NCI-H2107 (cell line): ENCODE measurements at regions not wholly inside any gene's neighbourhood (a gene's known extent, or its start where the extent isn't known, plus 50 kb on each side); places are given as distances from the start of the nearest gene placed in this dataset.

Experiments
- DNase-seq: peaks from one replicate; lab custom pipeline; 2025; lab: John Stamatoyannopoulos, UW

DNA sequence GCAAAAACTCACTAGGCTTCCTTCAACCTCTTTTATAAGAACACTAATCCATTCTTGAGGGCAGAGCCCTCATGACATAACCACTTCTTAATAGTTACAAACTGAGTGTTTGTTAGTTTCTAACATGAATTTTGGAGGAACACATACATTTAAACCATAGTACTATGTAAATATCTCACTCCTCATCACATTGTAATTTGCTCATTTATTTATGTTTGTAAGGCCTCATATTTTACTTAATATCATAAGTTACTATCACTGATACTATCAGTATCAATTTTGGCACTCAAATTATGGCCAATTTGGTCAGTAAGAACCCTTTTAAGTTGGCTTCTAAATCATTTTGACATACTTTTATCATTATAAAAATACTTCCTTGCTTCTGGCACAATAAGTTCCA lies 603.1 kb downstream of the ZEB2 start:
- no peak for DNase-seq

DNA sequence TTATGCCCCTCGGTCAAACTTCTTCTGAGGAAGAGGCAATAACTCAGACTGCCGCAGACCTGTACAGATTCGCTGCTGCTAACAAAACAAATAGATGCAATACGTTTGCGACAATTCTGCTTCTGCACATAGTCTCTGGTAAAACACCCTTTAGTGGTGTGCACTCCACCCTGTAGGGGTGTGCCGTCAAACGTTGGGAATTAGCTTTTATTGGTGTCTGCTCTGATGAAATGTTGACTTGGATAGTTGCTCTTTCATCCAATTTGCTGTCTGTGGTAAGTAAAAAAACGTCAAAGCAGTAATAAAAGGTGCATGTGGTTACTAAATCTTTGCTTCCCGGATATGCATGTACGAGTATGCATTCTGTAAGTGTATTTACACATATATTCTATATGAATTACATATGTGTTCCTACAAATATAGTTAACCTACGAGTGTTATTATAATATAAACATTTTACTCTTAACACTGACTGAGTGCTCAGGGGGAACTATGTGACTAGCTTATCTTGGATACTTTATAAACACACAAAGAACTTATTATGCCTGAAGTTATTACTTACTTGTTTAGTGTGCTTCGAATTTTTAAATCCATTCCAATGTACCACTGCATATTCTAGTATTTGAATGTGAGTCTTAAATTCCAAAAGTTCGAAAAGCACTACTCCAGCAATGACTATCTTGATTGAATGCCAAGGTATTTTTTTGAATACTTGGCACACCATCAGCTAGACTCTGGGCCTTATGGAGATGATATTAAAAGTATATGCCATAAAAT lies 610.2 kb downstream of the ZEB2 start:
- DNase-seq, result no peak

DNA sequence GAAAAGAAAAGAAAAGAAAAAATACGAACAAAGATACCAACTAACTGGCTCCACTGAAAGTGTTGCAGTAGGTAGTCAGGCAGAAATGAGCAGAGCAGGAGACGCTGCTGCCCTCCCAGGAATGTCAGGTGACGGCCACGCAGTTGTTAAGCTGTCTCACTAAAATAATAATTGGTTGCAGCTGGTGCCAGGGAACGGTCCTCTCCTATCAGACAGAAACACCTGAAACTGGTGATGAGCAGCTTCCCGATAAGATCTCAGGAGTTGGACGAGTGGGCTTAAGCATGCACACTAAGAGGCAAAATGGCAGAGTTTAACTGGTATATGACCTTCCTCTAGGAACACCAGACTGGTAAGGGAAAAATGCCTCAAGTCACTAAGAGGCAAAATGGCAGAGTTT lies 611.1 kb downstream of the ZEB2 start:
- DNase-seq, result no peak

DNA sequence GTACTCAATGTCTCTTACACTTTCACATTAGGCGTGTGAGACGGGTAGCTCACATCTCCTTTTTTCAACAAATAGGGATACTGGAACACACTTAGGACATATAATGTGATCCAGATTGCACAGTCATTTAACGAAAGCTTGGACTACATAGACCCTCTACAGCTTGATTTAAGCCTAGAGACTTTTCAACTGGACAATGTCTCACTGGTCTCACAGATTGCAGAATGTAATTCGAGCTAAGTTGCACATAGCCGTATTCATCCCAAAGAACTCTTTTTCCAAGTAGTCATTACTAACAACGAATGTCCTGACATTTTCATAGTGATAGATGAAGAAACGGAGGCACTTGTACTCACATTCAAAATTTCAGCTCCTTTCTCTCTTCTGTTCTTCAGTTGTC lies 612.1 kb downstream of the ZEB2 start:
- no peak for DNase-seq

DNA sequence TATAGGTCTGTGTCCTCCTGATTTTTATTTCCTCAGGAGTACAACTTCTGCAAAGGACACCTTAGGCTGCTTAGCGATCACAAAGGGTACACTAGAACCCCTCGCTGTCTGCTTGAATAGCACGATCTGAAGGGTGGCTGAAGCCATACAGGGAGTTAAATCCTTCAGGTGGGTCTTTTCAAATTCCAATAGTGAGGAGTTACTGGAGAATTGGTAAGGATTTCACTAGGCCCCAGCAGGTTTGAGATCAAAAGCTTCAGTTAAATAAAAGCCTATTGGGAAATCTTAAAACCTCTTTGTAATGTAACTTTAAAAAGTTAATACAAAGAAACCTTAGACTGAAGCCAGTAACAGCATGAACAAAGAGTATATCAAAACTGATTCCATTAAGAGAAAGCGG lies 613.1 kb downstream of the ZEB2 start:
- DNase-seq, result no peak

DNA sequence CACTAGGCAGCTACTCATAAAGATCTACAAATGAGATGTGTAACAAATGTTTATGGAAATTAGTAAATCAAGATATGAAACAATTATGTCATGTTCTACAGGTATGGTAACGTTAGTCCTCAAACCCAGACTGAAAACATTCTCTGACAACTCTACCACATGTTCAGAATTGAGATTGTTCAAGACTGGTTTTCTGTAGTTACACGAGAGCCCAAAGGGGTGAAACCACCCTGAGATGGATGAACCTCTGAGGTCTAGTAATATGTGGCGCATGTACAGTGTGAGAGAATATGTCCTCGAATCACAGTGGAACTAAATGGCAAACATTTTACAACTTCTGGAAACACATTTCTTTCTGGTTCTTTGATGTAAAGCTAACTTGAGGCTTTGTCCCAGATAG lies 614.3 kb downstream of the ZEB2 start:
- no peak for DNase-seq

DNA sequence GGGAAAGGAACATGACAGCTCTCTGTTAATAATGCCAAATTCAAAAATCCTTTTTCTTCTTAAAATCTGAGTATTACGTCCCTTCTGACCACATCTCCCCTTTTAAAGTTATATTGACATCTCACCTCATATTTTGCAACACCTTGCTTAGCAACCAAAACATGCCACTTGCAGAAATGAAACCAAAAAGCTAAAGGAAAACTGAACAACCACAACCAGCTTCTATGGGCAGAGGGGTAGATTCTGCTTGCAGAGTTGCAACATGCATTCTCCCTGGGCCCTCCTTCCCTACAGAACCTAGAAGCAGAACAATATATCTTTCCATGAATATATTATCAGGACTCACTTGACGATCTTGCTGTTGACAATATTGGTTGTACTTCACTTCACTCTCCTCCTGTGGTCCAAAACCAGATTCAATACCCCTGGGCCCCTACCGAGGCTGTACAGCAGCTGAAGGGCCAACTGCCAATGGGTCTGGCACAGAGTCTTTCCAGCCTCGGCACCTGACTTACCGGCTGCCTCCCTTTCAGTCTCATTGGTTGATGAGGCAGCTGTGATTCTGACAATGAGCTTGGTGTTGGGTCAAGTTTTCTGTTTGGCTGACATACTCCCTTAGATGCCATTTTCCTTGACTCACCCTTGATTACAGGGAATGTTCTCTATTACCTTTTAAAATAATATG lies 616.6 kb downstream of the ZEB2 start:
- DNase-seq, result no peak

DNA sequence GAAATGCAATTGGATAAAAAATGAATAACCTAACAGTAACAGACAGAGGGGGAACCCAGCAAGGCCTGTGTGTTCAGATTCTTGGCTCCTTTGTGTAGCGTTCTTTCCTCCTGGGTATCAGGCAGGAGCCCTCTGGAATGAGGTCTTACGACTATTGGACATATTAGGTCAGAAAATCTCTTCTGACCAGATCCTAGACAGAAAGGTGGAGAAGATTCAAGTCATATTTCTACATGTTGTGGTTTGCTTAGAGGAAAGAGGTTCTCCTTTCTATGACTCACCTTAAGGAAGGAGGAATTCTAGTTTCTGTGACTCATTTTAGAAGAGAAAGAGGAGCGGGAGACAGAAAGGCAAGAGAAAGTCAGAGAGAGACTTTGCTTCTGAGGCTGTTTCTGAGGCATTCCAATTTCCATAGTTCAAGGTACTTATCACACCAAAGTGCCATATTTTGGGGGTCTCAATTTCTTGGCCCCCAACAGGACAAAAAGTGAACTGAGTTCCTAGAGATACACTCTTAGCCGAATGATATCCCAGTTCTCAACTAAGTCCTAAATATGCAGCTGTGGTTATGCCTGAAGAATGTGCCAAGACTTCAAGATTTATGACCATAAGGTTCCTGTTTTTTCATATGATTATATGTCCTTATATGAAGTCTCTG lies 618.6 kb downstream of the ZEB2 start:
- no peak for DNase-seq

DNA sequence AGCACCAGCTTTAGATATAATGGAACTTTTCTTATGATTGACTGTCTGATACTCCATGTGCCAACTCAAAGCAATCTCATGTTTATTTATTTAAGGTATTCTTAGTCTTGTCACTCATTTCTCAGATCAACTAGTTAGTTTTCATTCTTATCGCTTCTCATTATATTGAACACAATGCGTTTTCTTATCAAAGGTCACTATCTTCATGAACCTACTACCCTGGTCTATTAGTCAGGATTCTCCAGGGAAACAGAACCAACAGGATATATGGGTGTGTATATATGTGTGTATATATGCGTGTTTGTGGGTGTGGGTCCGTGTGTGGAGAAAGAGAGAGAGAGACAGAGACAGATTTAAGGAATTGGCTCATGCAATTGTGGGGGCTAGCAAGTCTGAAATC lies 619.9 kb downstream of the ZEB2 start:
- no peak for DNase-seq

DNA sequence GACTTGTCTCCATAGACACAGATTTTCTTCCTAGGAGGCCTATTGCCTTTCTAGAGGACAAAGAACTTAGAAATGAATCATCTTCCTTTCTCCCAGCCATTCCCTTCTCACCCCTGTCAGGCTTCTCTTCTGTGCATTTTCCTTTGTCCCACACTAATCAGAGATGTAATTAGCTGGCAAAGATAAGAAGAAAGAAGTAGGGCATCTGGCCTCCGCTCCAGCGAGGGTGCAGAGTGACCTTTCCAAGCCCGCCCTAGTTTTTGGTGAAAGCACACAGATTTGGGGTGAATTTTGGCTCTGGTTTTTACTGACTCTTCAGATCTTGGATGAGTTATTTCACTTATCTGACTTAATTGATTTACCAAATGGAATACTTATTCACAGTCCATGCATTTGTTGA lies 626.5 kb downstream of the ZEB2 start:
- DNase-seq, result no peak

DNA sequence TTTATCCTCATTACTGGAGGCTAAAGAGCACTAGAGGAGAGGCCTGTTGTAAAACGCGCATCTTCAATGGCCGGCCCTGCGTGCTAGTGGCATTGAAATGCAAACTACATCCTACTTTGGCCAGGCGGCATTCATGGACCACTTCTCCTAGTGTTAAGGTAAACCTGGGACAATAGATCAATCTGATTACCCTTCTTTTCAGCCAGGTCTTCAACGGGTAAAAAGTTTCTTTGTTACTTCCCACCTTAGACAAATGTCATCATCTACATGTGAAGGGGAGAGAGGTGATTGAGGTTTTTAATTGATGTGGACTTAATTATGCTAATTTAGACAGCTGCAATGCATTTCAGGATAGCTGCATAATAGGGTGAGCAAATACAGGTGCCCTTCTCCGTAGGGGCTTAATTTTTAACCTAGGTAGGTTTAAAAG lies 628.0 kb downstream of the ZEB2 start:
- no peak for DNase-seq

DNA sequence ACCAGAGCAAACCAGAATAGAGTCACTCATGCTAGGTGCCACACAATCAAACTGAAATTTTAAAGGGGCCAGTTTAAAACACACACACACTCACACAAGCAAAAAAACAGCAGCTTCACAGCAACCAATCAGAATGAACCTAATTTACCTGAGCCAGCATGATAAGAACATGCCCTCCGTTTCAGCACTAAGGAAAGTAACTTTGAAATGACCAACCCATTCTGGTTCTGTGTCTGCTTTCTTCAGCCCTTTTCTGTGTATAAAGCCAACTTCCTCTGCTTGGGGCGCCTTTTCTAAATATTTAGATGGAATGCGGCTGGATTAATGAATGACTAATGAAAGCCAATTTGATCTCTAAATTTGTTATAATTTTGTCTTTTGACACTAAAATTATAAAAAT lies 629.1 kb downstream of the ZEB2 start:
- no peak for DNase-seq

DNA sequence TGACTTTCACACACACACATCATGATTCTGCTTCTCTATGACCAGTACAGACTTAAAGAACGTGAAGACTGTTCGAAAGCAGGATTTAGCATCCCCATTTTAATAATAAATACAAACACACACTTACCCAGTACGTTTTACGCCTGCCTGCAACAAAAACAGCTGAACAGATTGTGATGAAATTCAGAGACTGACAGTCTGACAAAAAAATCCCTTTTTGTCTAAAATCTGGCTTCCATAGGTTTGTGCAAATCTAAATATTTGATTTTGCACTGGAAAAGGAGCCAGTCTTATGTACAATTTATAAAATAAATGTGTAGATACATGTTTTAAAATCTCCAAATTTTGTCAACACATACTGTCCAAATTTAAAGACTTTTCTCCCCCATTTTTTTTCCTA lies 630.7 kb downstream of the ZEB2 start:
- no peak for DNase-seq

DNA sequence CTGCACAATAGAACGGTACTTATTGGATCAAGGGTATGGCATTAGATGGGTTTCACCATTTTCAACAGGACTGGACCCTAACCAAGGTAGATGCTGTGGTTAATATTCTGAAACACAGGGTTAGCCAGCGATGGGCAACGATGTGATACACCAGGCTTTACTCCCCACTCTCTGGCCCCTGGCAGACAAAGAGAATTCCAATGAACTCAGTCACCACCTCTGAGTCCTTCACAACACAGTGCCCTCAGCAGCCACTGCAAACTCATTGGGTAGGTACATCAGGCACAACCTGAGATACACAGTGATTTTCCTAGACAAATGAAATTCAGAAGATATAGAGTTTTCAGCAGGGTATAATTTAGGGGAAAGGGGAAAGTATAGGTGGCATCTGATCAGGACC lies 634.5 kb downstream of the ZEB2 start:
- no peak for DNase-seq

DNA sequence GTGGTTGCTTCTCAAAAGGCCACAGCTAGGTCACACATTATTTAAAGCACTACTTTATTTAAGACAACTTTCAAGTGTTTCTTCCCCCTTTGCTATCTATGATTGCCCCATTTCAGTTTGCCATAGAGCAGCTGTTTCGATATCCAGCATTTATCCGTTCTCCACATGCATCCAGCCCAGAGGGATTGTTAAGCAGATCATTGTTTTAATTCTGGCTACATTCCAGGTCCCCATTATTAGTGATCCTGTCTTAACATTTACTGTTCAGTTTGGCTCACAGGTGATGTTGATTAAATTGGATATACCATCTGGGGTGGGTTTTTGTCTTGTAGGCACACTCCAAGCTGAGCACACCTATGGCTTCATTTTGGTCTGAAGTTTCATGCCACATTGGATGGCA lies 638.7 kb downstream of the ZEB2 start:
- DNase-seq, result peak; percentile 41

DNA sequence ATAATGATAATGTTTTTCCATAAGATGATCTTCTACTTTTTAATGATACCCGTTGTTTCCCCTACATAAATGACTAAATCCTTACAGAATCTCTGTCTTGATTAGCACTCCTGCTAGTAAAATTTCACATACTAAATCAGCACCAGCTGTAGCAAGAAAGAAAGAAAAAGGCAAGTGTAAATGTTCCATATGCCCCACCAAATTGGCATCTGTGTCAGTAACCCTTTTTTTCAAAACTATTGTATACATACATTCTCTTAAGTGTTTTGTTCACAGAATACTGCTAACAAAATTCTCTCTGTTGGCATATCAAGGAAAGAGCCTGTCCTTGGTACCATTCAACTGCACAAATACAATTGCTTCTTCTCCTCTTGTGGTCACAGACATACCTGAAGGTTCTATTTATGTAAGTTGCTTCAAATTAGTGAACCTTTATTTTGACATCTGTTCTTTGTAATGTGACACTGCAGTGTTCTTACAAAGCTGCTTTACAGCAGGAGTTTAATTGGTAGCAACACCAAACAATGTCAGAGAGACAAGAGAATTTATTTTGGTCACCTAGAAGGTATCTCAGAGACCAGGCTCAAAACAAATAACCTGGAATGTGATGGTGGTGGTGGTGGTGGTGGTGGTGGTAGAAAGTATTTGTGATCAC lies 641.9 kb downstream of the ZEB2 start:
- DNase-seq, result peak; percentile 45

DNA sequence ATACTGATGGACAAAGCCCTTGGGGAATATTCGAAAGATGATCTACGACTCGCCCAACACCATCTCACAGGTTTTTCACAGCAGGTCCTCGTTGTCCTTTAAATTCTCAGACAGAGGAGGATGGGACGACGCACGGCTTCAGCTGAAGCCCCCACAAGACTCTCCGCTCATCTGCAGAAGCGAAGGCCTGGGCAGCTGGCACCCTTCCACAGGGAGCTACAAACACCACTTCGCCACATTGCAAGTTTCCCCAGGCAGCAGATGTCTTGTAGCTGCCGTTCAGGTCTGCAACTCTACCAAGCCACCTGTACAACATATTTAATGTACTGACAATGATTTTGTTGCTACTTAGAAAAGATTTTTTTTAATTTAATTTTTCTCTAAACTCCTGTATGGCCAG lies 642.9 kb downstream of the ZEB2 start:
- DNase-seq, result no peak

DNA sequence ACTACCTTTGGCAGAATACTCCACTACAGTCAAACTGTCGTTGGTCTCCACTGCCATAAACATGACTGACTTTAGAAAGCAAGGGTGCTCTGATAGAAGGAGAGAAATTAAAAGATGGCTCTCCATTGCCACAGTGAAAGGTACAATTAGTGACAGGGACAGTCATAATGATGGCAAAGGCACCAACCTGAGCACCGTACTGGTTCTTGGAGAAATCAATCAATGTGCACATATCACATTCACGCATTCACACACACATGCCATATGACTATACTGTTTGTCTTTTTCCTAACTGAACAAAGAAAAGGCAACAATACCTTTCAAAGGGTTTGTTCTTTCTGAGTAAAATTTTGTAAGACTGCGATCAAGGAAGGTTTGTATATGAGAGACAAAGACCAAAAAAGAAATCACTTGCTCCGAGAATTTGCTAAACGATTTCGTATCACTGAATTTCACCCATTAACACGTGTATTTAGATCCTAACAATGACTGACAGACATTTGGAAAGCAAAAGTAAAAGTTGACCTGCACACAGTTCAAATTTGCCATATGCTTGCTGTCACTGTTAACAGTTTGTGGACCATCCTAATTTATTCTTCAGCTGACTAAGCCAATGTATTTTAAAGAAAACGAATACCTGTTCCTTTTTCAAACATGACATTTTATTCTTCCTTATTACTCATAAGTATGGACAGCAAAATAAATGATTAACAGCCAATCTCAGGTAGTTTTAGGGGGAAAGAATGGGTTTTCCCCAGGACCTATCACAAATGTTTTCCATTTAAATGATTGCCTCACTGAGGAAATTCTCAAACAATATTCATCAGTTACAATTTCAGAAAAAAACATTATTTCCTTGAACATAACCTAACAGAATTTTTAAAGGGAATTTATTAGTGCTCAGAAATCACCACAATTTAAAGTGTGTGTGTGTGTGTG lies 644.4 kb downstream of the ZEB2 start:
- no peak for DNase-seq

DNA sequence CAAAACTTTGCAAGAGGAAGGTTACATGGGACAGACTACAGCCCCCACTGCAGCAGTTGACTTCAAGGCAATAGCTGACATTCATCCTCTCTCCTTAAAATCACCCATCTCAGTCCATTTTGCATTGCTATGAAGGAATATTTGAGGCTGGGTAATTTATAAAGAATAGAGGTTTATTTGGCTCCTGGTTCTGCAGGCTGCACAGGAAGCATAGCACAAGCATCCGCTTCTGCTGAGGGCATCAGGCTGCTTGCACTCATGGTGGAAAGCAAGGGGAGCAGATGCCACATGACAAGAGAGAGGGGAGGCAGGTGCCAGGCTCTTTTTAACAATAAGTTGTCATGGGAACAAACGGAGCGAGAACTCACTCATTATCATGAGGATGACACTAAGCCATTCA lies 646.0 kb downstream of the ZEB2 start:
- DNase-seq, result no peak

DNA sequence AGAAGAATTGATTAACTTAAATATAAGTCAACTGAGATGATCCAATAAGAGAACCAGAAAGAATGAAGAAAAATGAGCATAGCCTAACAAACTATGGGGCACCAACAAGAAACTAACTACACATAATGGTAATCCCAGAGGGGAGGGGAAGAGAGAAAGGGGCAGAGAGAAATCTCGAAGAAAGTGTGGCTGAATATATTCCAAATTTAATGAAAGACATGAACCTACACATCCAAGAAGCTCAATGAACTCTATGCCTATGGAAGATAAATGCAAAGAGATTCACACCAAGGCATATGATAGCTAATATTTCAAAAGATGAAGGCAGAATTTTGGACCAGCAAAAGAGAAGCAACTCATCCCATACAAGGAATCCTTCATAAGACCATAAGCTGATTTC lies 649.2 kb downstream of the ZEB2 start:
- DNase-seq, result no peak

DNA sequence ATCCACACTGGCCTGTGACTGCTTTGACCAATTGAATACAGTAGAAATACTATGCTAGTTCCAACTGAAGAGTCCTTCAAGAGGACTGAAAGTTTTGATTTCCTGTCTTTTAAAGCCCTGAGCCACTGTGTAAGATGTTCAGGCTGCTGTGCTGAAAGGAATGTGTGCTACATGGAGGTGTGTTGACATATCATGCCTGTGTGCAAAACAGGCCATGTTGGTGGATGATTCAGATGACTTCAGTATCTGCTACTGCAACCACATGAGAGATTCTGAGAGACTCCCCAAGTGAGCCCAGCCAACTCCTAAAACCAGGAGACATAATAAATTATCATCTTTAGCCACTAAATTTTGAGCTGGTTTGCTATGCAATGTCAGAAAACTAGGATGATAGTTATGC lies 662.9 kb downstream of the ZEB2 start:
- DNase-seq, result no peak

DNA sequence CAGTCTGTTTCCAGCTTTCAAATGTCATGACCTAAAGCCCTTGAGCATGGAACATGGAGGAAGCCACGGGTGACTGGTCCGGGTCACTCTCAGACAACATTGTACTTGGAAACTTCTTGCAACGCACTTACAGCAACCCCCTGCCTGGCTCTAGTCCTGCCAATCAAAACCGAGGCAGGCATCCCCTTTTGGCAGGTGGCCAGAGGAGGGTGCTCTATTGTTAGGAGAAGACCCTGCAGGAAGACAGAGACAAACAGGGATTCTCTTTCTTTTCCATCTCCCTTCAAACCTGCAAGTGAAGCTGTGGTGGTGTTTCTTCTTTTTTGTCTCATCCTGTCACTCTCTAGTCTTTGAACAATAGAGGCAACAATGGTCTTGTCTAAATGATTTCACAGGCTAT lies 667.2 kb downstream of the ZEB2 start:
- DNase-seq, result no peak
